Activated naive CD8-positive, alpha-beta T cell treated with anti-CD3 and anti-CD28 coated beads, Interleukin-2, amount 10 ng/mL, durations not matched to agents 7 days and 5 days (primary cell): ENCODE measurements at regions not wholly inside any gene's neighbourhood (a gene's known extent, or its start where the extent isn't known, plus 50 kb on each side); places are given as distances from the start of the nearest gene placed in this dataset.
"Not testable (repeated sequence)": the region's sequence is repeated elsewhere in the genome, so short reads cannot be mapped to it uniquely, and the experiment has no call there.

Experiments
- ATAC-seq: fragments of 150-1000 bp; cut with Tn5 transposase; one replicate; pipeline ENCODE4 v1.10.0; 2021; ENCODE audit warnings: low read depth, moderate library complexity
- POLR2A ChIA-PET: fragments of 350-600 bp; sonication (Branson Sonifier 250); formaldehyde crosslinking; loops from one replicate; lab custom pipeline; 2021; ENCODE audit warnings: antibody characterized with exemption; lab: Charles Lee
- DNase-seq: peaks from one replicate; pipeline ENCODE4 v3.0.0; 2021
- H3K27ac Mint-ChIP-seq: one replicate; pipeline ENCODE4 v1.8.0; 2022; ENCODE audit warnings: mild to moderate bottlenecking, mixed read lengths
- H3K27me3 Mint-ChIP-seq: one replicate; pipeline ENCODE4 v1.8.0; 2022; ENCODE audit warnings: mild to moderate bottlenecking, moderate library complexity, mixed read lengths
- H3K36me3 Mint-ChIP-seq: one replicate; pipeline ENCODE4 v1.8.0; 2021; ENCODE audit warnings: mild to moderate bottlenecking, mixed read lengths
- H3K4me1 Mint-ChIP-seq: one replicate; pipeline ENCODE4 v1.8.0; 2021; ENCODE audit warnings: mixed read lengths
- H3K4me3 Mint-ChIP-seq: one replicate; pipeline ENCODE4 v1.8.0; 2022; ENCODE audit warnings: mild to moderate bottlenecking, moderate library complexity, mixed read lengths
- H3K9me3 Mint-ChIP-seq: one replicate; pipeline ENCODE4 v1.8.0; 2021; ENCODE audit warnings: mixed read lengths

- no peak for ATAC-seq
- no peak overlapping the region for H3K4me3 Mint-ChIP-seq
- peaks cover 5% of the 10 kb centered on the region for H3K4me1 Mint-ChIP-seq
- H3K36me3 Mint-ChIP-seq: no peaks in the 10 kb centered on the region
- H3K27ac Mint-ChIP-seq: no peak overlapping the region
- POLR2A ChIA-PET: no interaction called here
- peaks cover 2% of the 10 kb centered on the region for H3K27me3 Mint-ChIP-seq
- peaks cover 2% of the 10 kb centered on the region for H3K9me3 Mint-ChIP-seq
- no peak for DNase-seq
These were observed 54.2 kb upstream of the PIK3R4 start for GRCh38 chr3:130800829-130801228.

GRCh38 chr3:130801473-130801872 lies 54.8 kb upstream of the PIK3R4 start:
- Mint-ChIP-seq H3K4me1 (peaks cover 5% of the 10 kb centered on the region), H3K4me3 (no peak overlapping the region), H3K9me3 (peaks cover 3% of the 10 kb centered on the region), H3K36me3 (no peaks in the 10 kb centered on the region), H3K27ac (no peak overlapping the region), H3K27me3 (peaks cover 3% of the 10 kb centered on the region)
- POLR2A ChIA-PET: no interaction called here
- ATAC-seq (no peak), DNase-seq (no peak)

GRCh38 chr3:130811557-130811956 lies 64.9 kb upstream of the PIK3R4 start:
- peaks cover 6% of the 10 kb centered on the region for H3K27me3 Mint-ChIP-seq
- H3K4me3 Mint-ChIP-seq: no peak overlapping the region
- no peaks in the 10 kb centered on the region for H3K36me3 Mint-ChIP-seq
- DNase-seq: no peak
- H3K9me3 Mint-ChIP-seq: peaks cover 7% of the 10 kb centered on the region
- ATAC-seq: no peak
- POLR2A ChIA-PET: no interaction called here
- no peak overlapping the region for H3K27ac Mint-ChIP-seq
- no peaks in the 10 kb centered on the region for H3K4me1 Mint-ChIP-seq

GRCh38 chr3:130814691-130815472 lies 68.3 kb upstream of the PIK3R4 start:
- no peak for DNase-seq

DNA sequence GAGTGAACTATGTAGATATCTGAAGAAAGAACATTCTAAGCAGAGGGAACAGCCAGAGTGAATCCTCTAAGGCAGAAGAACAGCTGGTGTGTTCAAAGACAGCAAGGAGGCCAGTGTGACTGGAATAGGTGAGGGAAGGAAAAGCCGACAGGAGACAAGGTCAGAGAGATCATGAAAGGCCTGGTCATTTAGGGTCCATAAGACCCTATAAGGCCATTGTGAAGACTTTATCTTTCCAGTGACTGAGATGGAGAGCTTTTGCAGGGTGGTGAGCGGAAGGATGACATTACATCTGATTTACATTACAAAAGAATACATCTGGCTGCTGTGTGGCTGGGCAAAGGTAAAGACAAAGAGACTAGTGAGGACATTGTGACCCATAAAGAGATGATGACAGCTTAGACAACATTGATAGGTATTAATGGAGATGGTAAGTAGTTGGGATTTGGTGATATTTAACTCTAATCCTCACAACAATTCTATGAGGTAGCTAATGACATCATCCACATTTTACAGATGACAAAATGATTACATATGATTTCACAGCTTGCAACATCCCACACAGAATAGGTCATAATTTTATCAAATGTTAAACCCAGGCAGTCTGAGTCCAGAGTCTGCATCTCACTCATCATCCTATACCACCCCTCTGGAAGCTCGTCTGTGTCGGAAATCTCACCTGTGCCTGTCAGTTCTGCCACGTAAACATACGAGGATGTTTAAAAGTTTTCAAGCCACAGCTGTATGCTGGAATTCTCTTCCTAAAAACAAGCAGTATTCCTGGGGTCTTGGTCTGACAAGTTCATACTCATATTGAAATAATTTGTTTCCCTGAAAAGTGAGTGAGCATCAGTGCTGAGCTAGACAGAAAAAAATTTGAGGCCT lies 70.2 kb upstream of the PIK3R4 start:
- Mint-ChIP-seq H3K9me3 (no peaks in the 10 kb centered on the region), H3K4me1 (no peaks in the 10 kb centered on the region), H3K27ac (no peak overlapping the region), H3K4me3 (no peak overlapping the region), H3K36me3 (no peaks in the 10 kb centered on the region), H3K27me3 (peaks cover 6% of the 10 kb centered on the region)
- ATAC-seq (no peak), DNase-seq (no peak)
- POLR2A ChIA-PET: interaction anchor here (1.4 kb wide), 1 partner anchor 77 kb away, joined by 3 read pairs; the partner anchor contains the start of gene ATP2C1

More at GRCh38 chr3:130814691-130815472, 68.3 kb upstream of the PIK3R4 start:
- Mint-ChIP-seq H3K4me1 (no peaks in the 10 kb centered on the region), H3K9me3 (peaks cover 3% of the 10 kb centered on the region), H3K36me3 (no peaks in the 10 kb centered on the region), H3K27me3 (peaks cover 6% of the 10 kb centered on the region), H3K4me3 (no peak overlapping the region), H3K27ac (no peak overlapping the region)
- ATAC-seq: no peak
- POLR2A ChIA-PET: no interaction called here

DNA sequence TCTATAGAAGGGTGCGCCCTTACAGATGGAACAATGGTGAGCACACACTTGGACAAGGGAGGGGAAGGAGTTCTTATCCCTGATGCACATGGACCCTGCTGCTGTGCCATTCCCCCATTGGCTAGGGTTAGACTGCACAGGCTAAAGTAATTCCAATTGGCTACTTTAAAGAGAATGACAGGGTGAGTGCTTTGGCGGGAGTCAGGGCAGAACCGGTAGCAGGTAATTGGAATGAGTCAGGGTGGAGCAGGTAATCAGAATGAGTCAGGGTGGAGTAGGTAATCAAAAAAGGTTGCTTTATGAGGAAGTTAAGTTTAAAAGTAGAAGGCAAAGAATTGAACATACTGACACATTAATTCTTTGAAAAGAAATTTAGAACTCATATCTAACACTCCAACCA lies 71.4 kb upstream of the PIK3R4 start:
- DNase-seq, H3K9me3 Mint-ChIP-seq, POLR2A ChIA-PET, H3K27me3 Mint-ChIP-seq, H3K36me3 Mint-ChIP-seq, H3K27ac Mint-ChIP-seq, ATAC-seq, H3K4me3 Mint-ChIP-seq, H3K4me1 Mint-ChIP-seq: not testable (repeated sequence)

DNA sequence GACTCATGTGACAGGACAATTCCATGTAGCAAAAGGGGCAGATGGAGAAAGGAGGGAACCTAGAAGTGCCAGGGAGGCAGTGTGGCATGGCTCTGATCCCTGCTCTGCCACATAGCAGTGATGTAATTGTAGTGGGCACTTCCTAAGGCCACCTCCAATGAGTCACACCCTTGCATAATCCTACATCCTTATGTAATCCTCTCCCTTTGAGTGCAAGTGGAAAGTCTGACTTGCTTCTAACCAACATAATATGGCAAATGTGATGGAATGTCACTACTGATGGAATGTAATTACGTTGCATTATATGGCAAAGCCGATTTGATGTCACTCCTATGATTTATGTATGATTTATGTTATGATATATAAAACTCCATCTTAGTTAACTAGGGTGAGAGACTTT lies 72.9 kb upstream of the ATP2C1 start:
- Mint-ChIP-seq H3K4me3 (no peak overlapping the region), H3K36me3 (no peaks in the 10 kb centered on the region), H3K9me3 (no peaks in the 10 kb centered on the region), H3K4me1 (no peaks in the 10 kb centered on the region), H3K27ac (no peak overlapping the region), H3K27me3 (peaks cover 6% of the 10 kb centered on the region)
- no peak for DNase-seq
- no peak for ATAC-seq
- POLR2A ChIA-PET: no interaction called here

DNA sequence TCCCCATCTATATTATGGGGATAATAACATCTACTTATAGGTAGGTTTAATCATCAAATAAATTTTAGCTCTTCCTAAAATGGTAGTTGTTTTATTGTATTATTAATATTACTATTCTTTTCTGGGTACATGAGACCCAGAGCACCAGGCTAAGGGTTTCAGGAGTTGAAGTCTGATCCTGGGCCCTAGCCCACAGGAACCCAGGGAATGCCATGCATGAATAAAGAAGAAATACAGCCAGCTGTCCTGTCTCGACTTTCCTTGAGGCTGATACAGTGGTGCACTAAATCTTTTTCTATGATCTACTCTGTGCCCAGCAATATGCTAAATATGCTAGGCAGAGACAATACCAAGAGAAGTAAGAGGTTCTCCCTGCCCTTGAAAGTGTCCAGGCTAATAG lies 72.1 kb upstream of the ATP2C1 start:
- POLR2A ChIA-PET: no interaction called here
- H3K36me3 Mint-ChIP-seq: no peaks in the 10 kb centered on the region
- no peak overlapping the region for H3K4me3 Mint-ChIP-seq
- no peaks in the 10 kb centered on the region for H3K4me1 Mint-ChIP-seq
- DNase-seq: no peak
- H3K27ac Mint-ChIP-seq: no peak overlapping the region
- H3K9me3 Mint-ChIP-seq: no peaks in the 10 kb centered on the region
- peaks cover 6% of the 10 kb centered on the region for H3K27me3 Mint-ChIP-seq
- no peak for ATAC-seq

GRCh38 chr3:130823241-130823884 lies 70.5 kb upstream of the ATP2C1 start:
- H3K4me1 Mint-ChIP-seq: no peaks in the 10 kb centered on the region
- H3K27me3 Mint-ChIP-seq: peaks cover 2% of the 10 kb centered on the region
- H3K9me3 Mint-ChIP-seq: no peaks in the 10 kb centered on the region
- H3K36me3 Mint-ChIP-seq: no peaks in the 10 kb centered on the region
- no peak overlapping the region for H3K27ac Mint-ChIP-seq
- no peak for DNase-seq
- no peak overlapping the region for H3K4me3 Mint-ChIP-seq
- no peak for ATAC-seq
- POLR2A ChIA-PET: no interaction called here

DNA sequence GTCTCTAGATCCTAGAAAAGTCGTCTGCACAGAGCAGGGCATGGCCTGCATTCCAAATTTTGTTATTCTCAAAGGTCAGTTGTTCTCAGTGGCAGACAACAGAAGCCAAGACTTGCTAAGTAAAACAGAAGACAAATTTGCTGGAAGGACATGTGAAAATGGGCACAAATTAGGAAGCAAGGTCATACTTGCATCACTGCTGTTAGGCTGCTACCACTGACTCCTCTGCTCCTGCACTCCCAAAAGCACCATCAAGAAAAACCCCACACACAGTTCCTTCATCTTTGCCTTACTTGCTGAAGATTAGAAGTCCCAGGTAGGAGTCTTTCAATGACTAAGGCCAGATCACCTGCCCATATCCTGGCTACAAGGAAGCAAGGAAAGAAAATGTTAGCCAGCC lies 69.9 kb upstream of the ATP2C1 start:
- Mint-ChIP-seq H3K36me3 (no peaks in the 10 kb centered on the region), H3K27me3 (peaks cover 2% of the 10 kb centered on the region)

GRCh38 chr3:130825762-130826299 lies 68.1 kb upstream of the ATP2C1 start:
- no peaks in the 10 kb centered on the region for H3K9me3 Mint-ChIP-seq
- H3K27me3 Mint-ChIP-seq: peaks cover 4% of the 10 kb centered on the region
- no peaks in the 10 kb centered on the region for H3K4me1 Mint-ChIP-seq
- no peak overlapping the region for H3K4me3 Mint-ChIP-seq
- DNase-seq (no peak), ATAC-seq (no peak)
- POLR2A ChIA-PET: no interaction called here
- no peak overlapping the region for H3K27ac Mint-ChIP-seq
- H3K36me3 Mint-ChIP-seq: no peaks in the 10 kb centered on the region

More for the DNA sequence above, 69.9 kb upstream of the ATP2C1 start:
- DNase-seq (no peak), ATAC-seq (no peak)
- Mint-ChIP-seq H3K4me1 (no peaks in the 10 kb centered on the region), H3K27ac (no peak overlapping the region), H3K9me3 (no peaks in the 10 kb centered on the region), H3K4me3 (no peak overlapping the region)
- POLR2A ChIA-PET: no interaction called here

GRCh38 chr3:130826516-130827182 lies 67.2 kb upstream of the ATP2C1 start:
- Mint-ChIP-seq H3K27me3 (peaks cover 7% of the 10 kb centered on the region), H3K27ac (no peak overlapping the region), H3K36me3 (no peaks in the 10 kb centered on the region), H3K4me1 (no peaks in the 10 kb centered on the region), H3K4me3 (no peak overlapping the region), H3K9me3 (no peaks in the 10 kb centered on the region)
- ATAC-seq (no peak), DNase-seq (no peak)
- POLR2A ChIA-PET: no interaction called here

DNA sequence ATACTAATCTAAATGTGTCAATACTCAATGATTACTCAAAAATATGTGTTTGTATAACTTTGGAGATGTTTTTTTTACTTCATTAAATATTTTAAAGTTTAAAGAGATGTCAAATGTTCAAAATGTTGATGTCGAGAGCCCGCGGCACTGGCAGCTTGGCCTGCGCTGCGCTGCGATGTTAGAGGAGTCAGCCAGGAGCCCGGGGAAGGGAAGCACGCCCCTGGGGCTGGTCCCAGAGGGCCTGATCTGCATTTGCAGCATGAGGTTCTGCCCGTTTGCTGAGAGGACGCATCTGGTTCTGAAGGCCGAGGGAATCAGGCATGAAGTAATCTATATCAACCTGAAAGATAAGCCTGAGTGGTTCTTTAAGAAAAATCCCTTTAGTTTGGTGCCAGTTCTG lies 66.4 kb upstream of the ATP2C1 start:
- DNase-seq (no peak), ATAC-seq (no peak)
- H3K27me3 Mint-ChIP-seq: peaks cover 10% of the 10 kb centered on the region
- no peak overlapping the region for H3K4me3 Mint-ChIP-seq
- POLR2A ChIA-PET: no interaction called here
- H3K9me3 Mint-ChIP-seq: no peaks in the 10 kb centered on the region
- no peaks in the 10 kb centered on the region for H3K36me3 Mint-ChIP-seq
- no peak overlapping the region for H3K27ac Mint-ChIP-seq
- H3K4me1 Mint-ChIP-seq: no peaks in the 10 kb centered on the region
